ENCODE measurements at regions not wholly inside any gene's neighbourhood (a gene's known extent, or its start where the extent isn't known, plus 50 kb on each side); places are given as distances from the start of the nearest gene placed in this dataset.

GRCh38 chr7:121633186-121633585 is 237.1 kb upstream of the FAM3C start:
- Histone ChIP-seq H4K20me1 (ENCODE audit: insufficient read depth, low read depth, low read length) (no peaks in the 10 kb centered on the region), H3K4me1 (ENCODE audit: low read length) (no peaks in the 10 kb centered on the region), H2AFZ (ENCODE audit: low read length) (no peak overlapping the region), H3K4me3 (ENCODE audit: low read length) (no peak overlapping the region), H3K4me2 (ENCODE audit: low read depth, low read length, poor library complexity, severe bottlenecking) (no peak overlapping the region), H3K27ac (ENCODE audit: low read length) (no peak overlapping the region), H3K9me2 (replicated peaks; ENCODE audit: insufficient read depth, low read length) (no peaks in the 10 kb centered on the region), H3K79me2 (ENCODE audit: low read length) (no peaks in the 10 kb centered on the region), H3K27me3 (ENCODE audit: low read length) (no peaks in the 10 kb centered on the region), H3K36me3 (ENCODE audit: insufficient read depth, low read length) (no peaks in the 10 kb centered on the region), H3K9ac (ENCODE audit: low read length) (no peak overlapping the region), H3K9me3 (ENCODE audit: low read length) (no peaks in the 10 kb centered on the region)
- no peak for DNase-seq

GRCh38 chr7:121624958-121625357 is 228.8 kb upstream of the FAM3C start:
- Histone ChIP-seq H3K9me2 (replicated peaks; ENCODE audit: insufficient read depth, low read length) (no peaks in the 10 kb centered on the region), H3K79me2 (ENCODE audit: low read length) (no peaks in the 10 kb centered on the region), H3K27me3 (ENCODE audit: low read length) (no peaks in the 10 kb centered on the region), H3K36me3 (ENCODE audit: insufficient read depth, low read length) (no peaks in the 10 kb centered on the region), H4K20me1 (ENCODE audit: insufficient read depth, low read depth, low read length) (no peaks in the 10 kb centered on the region), H3K27ac (ENCODE audit: low read length) (no peak overlapping the region), H3K4me2 (ENCODE audit: low read depth, low read length, poor library complexity, severe bottlenecking) (no peak overlapping the region), H3K9ac (ENCODE audit: low read length) (no peak overlapping the region), H2AFZ (ENCODE audit: low read length) (no peak overlapping the region), H3K4me3 (ENCODE audit: low read length) (no peak overlapping the region), H3K4me1 (ENCODE audit: low read length) (no peaks in the 10 kb centered on the region), H3K9me3 (ENCODE audit: low read length) (no peaks in the 10 kb centered on the region)
- no peak for DNase-seq

DNA sequence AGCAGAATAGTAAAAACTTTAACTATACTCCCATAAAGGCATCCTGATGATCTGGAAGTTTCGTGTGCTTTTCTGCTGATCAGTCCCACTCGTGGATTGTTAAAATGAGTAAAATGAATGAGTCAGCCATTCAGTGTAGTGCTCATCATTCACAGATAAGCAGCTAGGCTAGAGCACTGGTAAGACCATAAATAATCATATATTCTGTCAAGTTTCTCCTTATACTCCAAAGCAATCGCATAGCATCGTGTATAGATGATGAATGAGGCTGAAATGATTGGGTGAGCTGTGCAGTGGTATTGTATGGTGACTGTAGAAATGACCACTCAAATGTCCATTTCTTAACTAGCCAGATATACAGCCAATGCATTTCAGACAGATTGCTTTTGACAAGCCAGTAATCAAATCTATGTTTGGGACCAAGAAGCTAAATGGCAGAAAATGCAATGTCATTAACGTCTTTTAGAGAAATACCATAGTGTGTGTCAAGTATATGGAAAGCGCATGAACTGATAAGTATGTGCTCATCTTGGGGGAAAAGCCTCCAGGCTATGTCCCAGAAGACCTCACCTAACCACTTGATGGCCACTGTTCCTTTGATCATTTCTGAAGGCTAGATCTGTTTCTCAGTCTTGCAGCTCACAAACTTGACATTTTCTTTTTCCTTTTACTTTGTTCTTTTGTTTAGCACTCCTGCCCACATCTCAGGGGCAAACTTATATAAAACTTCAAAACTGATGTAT is 227.2 kb upstream of the FAM3C start:
- Histone ChIP-seq H3K4me2 (ENCODE audit: low read depth, low read length, poor library complexity, severe bottlenecking) (no peak overlapping the region), H3K27me3 (ENCODE audit: low read length) (no peaks in the 10 kb centered on the region), H3K27ac (ENCODE audit: low read length) (no peak overlapping the region), H4K20me1 (ENCODE audit: insufficient read depth, low read depth, low read length) (no peaks in the 10 kb centered on the region), H3K4me1 (ENCODE audit: low read length) (no peaks in the 10 kb centered on the region), H3K9ac (ENCODE audit: low read length) (no peak overlapping the region), H3K4me3 (ENCODE audit: low read length) (no peak overlapping the region), H3K9me3 (ENCODE audit: low read length) (no peaks in the 10 kb centered on the region), H3K79me2 (ENCODE audit: low read length) (no peaks in the 10 kb centered on the region), H2AFZ (ENCODE audit: low read length) (no peak overlapping the region), H3K9me2 (replicated peaks; ENCODE audit: insufficient read depth, low read length) (no peaks in the 10 kb centered on the region), H3K36me3 (ENCODE audit: insufficient read depth, low read length) (no peaks in the 10 kb centered on the region)
- DNase-seq = no peak

GRCh38 chr7:121621937-121622336 is 225.8 kb upstream of the FAM3C start:
- no peak overlapping the region for H3K9ac ChIP-seq (ENCODE audit: low read length)
- H3K9me3 ChIP-seq (ENCODE audit: low read length) = no peaks in the 10 kb centered on the region
- no peaks in the 10 kb centered on the region for H3K4me1 ChIP-seq (ENCODE audit: low read length)
- no peak overlapping the region for H3K27ac ChIP-seq (ENCODE audit: low read length)
- no peak overlapping the region for H2AFZ ChIP-seq (ENCODE audit: low read length)
- DNase-seq = no peak
- H3K4me3 ChIP-seq (ENCODE audit: low read length) = no peak overlapping the region
- no peaks in the 10 kb centered on the region for H4K20me1 ChIP-seq (ENCODE audit: insufficient read depth, low read depth, low read length)
- H3K79me2 ChIP-seq (ENCODE audit: low read length) = no peaks in the 10 kb centered on the region
- no peaks in the 10 kb centered on the region for H3K9me2 ChIP-seq (replicated peaks; ENCODE audit: insufficient read depth, low read length)
- no peaks in the 10 kb centered on the region for H3K27me3 ChIP-seq (ENCODE audit: low read length)
- H3K4me2 ChIP-seq (ENCODE audit: low read depth, low read length, poor library complexity, severe bottlenecking) = no peak overlapping the region
- H3K36me3 ChIP-seq (ENCODE audit: insufficient read depth, low read length) = no peaks in the 10 kb centered on the region

DNA sequence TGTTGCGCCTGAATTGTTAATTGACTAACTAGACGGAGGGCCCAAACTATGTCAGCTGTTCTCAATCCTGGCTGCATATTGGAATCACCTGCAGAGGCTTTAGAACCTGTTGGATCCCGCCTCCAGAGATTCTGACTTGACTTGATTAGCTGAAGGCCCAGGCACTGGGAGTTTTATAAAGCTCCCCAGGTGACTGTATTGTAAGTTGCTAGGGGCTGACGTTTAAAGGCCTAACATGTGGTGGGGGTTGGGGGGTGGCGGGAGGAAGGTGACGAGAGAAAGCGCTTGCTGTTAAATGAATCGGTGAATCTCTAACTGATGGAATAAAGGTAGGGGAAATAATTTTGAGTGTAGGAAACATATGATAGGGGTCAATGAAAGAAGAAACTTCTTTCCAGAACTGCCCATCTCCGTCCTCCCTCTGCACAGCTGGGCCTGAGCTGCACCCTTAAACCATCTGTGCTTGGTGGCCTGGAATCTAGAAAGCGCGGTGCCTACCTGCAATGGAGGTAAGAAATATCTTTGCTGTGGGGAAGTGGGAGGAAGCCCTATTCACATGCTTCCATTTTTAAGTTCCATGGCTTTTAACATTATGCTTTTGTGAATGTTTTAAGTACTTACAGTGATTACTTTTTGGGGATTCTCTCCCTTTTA is 225.0 kb upstream of the FAM3C start:
- no peaks in the 10 kb centered on the region for H3K79me2 ChIP-seq (ENCODE audit: low read length)
- no peak overlapping the region for H2AFZ ChIP-seq (ENCODE audit: low read length)
- H3K27ac ChIP-seq (ENCODE audit: low read length) = no peak overlapping the region
- H3K27me3 ChIP-seq (ENCODE audit: low read length) = no peaks in the 10 kb centered on the region
- H3K9me2 ChIP-seq (replicated peaks; ENCODE audit: insufficient read depth, low read length) = no peaks in the 10 kb centered on the region
- H3K4me1 ChIP-seq (ENCODE audit: low read length) = no peaks in the 10 kb centered on the region
- no peak overlapping the region for H3K4me2 ChIP-seq (ENCODE audit: low read depth, low read length, poor library complexity, severe bottlenecking)
- H3K4me3 ChIP-seq (ENCODE audit: low read length) = no peak overlapping the region
- H3K9ac ChIP-seq (ENCODE audit: low read length) = no peak overlapping the region
- no peaks in the 10 kb centered on the region for H4K20me1 ChIP-seq (ENCODE audit: insufficient read depth, low read depth, low read length)
- H3K9me3 ChIP-seq (ENCODE audit: low read length) = no peaks in the 10 kb centered on the region
- no peaks in the 10 kb centered on the region for H3K36me3 ChIP-seq (ENCODE audit: insufficient read depth, low read length)
- no peak for DNase-seq

GRCh38 chr7:121620206-121620605 is 224.1 kb upstream of the FAM3C start:
- Histone ChIP-seq H3K79me2 (ENCODE audit: low read length) (no peaks in the 10 kb centered on the region), H3K9ac (ENCODE audit: low read length) (no peak overlapping the region), H3K27ac (ENCODE audit: low read length) (no peak overlapping the region), H3K27me3 (ENCODE audit: low read length) (no peaks in the 10 kb centered on the region), H3K9me3 (ENCODE audit: low read length) (no peaks in the 10 kb centered on the region), H3K36me3 (ENCODE audit: insufficient read depth, low read length) (no peaks in the 10 kb centered on the region), H4K20me1 (ENCODE audit: insufficient read depth, low read depth, low read length) (no peaks in the 10 kb centered on the region), H2AFZ (ENCODE audit: low read length) (no peak overlapping the region), H3K4me1 (ENCODE audit: low read length) (no peaks in the 10 kb centered on the region), H3K9me2 (replicated peaks; ENCODE audit: insufficient read depth, low read length) (no peaks in the 10 kb centered on the region), H3K4me2 (ENCODE audit: low read depth, low read length, poor library complexity, severe bottlenecking) (no peak overlapping the region), H3K4me3 (ENCODE audit: low read length) (no peak overlapping the region)
- no peak for DNase-seq

- Histone ChIP-seq H3K9me2 (replicated peaks; ENCODE audit: insufficient read depth, low read length) (no peaks in the 10 kb centered on the region), H2AFZ (ENCODE audit: low read length) (no peak overlapping the region), H3K79me2 (ENCODE audit: low read length) (no peaks in the 10 kb centered on the region), H3K36me3 (ENCODE audit: insufficient read depth, low read length) (no peaks in the 10 kb centered on the region), H3K27ac (ENCODE audit: low read length) (no peak overlapping the region), H3K4me1 (ENCODE audit: low read length) (no peaks in the 10 kb centered on the region), H3K4me2 (ENCODE audit: low read depth, low read length, poor library complexity, severe bottlenecking) (no peak overlapping the region), H3K4me3 (ENCODE audit: low read length) (no peak overlapping the region), H3K9me3 (ENCODE audit: low read length) (no peaks in the 10 kb centered on the region), H4K20me1 (ENCODE audit: insufficient read depth, low read depth, low read length) (no peaks in the 10 kb centered on the region), H3K9ac (ENCODE audit: low read length) (no peak overlapping the region), H3K27me3 (ENCODE audit: low read length) (no peaks in the 10 kb centered on the region)
- DNase-seq = no peak
Observed at GRCh38 chr7:121618182-121618581, 222.1 kb upstream of the FAM3C start.

DNA sequence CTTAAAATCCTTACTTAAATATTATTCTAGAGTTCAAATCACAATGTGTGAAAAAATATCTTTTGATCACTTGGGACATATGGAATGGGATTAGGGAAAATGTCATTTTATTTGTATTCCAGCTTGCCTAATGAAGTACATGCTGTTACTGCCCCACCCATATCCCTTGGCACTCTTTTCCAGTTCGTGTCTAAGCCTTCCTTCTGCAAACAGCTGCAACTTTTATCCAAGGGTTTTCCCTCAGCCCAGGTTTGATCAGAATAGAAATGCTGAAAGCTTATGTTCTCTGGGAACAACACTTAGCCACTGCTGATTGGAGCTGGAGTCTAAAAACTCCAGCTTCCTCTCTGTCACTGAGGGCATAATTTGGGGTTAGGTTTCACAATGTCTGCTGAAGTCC is 214.1 kb upstream of the FAM3C start:
- Histone ChIP-seq H3K27me3 (ENCODE audit: low read length) (no peaks in the 10 kb centered on the region), H3K27ac (ENCODE audit: low read length) (no peak overlapping the region), H2AFZ (ENCODE audit: low read length) (no peak overlapping the region), H3K79me2 (ENCODE audit: low read length) (no peaks in the 10 kb centered on the region), H3K4me3 (ENCODE audit: low read length) (no peak overlapping the region), H4K20me1 (ENCODE audit: insufficient read depth, low read depth, low read length) (no peaks in the 10 kb centered on the region), H3K4me2 (ENCODE audit: low read depth, low read length, poor library complexity, severe bottlenecking) (no peak overlapping the region), H3K9me3 (ENCODE audit: low read length) (no peaks in the 10 kb centered on the region), H3K9ac (ENCODE audit: low read length) (no peak overlapping the region), H3K36me3 (ENCODE audit: insufficient read depth, low read length) (no peaks in the 10 kb centered on the region), H3K9me2 (replicated peaks; ENCODE audit: insufficient read depth, low read length) (no peaks in the 10 kb centered on the region), H3K4me1 (ENCODE audit: low read length) (no peaks in the 10 kb centered on the region)
- no peak for DNase-seq

Data from Karpas-422 (cell line).